ENCODE measurements at regions not wholly inside any gene's neighbourhood (a gene's known extent, or its start where the extent isn't known, plus 50 kb on each side); places are given as distances from the start of the nearest gene placed in this dataset.

DNA sequence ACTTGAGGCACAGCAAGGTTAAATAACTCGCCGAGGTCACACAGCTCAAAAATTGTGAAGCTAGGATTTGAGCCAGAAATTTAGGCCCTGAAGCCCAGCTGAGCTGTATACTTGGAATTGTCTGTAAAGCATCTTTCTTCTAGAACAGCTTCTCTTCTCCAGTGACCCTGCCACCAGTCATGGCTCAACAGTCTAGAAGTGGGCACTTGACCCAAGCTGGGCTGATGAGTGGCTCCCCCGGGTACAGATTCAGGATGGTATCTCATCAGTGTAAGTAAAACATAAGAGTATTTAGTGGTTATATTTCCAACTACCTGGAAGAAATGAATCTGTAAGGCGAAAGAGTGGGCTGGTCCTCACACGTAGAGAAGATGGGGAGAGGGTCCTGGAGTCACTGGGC is 243.9 kb upstream of the GPR26 start:
- no peaks in the 10 kb centered on the region for H3K36me3 ChIP-seq (ENCODE audit: control insufficient read depth, insufficient read depth, low read length)
- 0% methylated on average over 5 of the region's 5 CpGs for WGBS (ENCODE audit: insufficient coverage, low coverage, missing lambda C conversion rate)
- no peaks in the 10 kb centered on the region for H3K9me3 ChIP-seq (replicated peaks; ENCODE audit: control insufficient read depth, insufficient read depth, low read depth, low read length)
- no peaks in the 10 kb centered on the region for H3K9me1 ChIP-seq (ENCODE audit: control insufficient read depth, insufficient read depth, low read length)
- no peak overlapping the region for H3K4me2 ChIP-seq (ENCODE audit: insufficient read depth, low read length)
- H3K27me3 ChIP-seq (ENCODE audit: control insufficient read depth in 2 of 2, insufficient read depth in 2 of 2, low read length in 2 of 2), result peaks cover 0 to 9% of the 10 kb centered on the region in 2 experiments; a peak in 2 of 5 replicates
- no peak for DNase-seq (ENCODE audit: extremely low read depth in 1 of 4, low spot score in 3 of 4)
- ChIA-PET CTCF (ENCODE audit: low intra/inter-chr PET ratio) (no interaction called here), POLR2A (no interaction called here)
- in situ Hi-C loops (cut with MboI) (no loop called here), intact Hi-C loops (cut with micrococcal nuclease) (no loop called here)
- H3K9ac ChIP-seq (ENCODE audit: insufficient read depth in 1 of 2, low read depth in 2 of 2, low read length in 2 of 2), result no peak overlapping the region
- FAIRE-seq, result no peak
- H3K27ac ChIP-seq (ENCODE audit: extremely low read depth, low read depth, low read length), result no peak overlapping the region
- no peaks in the 10 kb centered on the region for H3K4me1 ChIP-seq (replicated peaks in 1 of 2; ENCODE audit: control insufficient read depth in 2 of 2, insufficient read depth in 2 of 2, low read length in 2 of 2)
- H3K4me3 ChIP-seq, result no peak overlapping the region
- H4K20me1 ChIP-seq (replicated peaks; ENCODE audit: control insufficient read depth, insufficient read depth, low read length), result no peaks in the 10 kb centered on the region
- BruUV-seq (replicated peaks), result no TSS peak
- no peak for ATAC-seq
- no peak overlapping the region for H2AFZ ChIP-seq (ENCODE audit: low read depth, low read length)
- H3K79me2 ChIP-seq (ENCODE audit: control insufficient read depth, insufficient read depth, low read length), result no peaks in the 10 kb centered on the region
- TF ChIP-seq ZNF133 (CRISPR knock-in tag; IDR thresholded peaks at IDR 0.05) (no peak), CGGBP1 (CRISPR knock-in tag; IDR thresholded peaks at IDR 0.05) (no peak), ZBTB11 (CRISPR knock-in tag; IDR thresholded peaks at IDR 0.05) (no peak), STAT6 (CRISPR knock-in tag; IDR thresholded peaks at IDR 0.05) (no peak), TEAD4 (IDR thresholded peaks at IDR 0.05; ENCODE audit: low read length) (no peak), TEAD4 (CRISPR knock-in tag; IDR thresholded peaks at IDR 0.05; ENCODE audit: borderline replicate concordance) (no peak), SMARCA5 (IDR thresholded peaks at IDR 0.05) (no peak), ZFX (CRISPR knock-in tag; IDR thresholded peaks at IDR 0.05) (no peak), CTBP1 (IDR thresholded peaks at IDR 0.05; ENCODE audit: borderline replicate concordance) (no peak), DMBX1 (CRISPR knock-in tag; IDR thresholded peaks at IDR 0.05; ENCODE audit: borderline replicate concordance) (no peak), SIN3A (IDR thresholded peaks at IDR 0.05; ENCODE audit: borderline replicate concordance in 2 of 2, control insufficient read depth in 1 of 2, low read depth in 2 of 2, low read length in 2 of 2) (no peak), ESRRA (IDR thresholded peaks at IDR 0.05; ENCODE audit: borderline replicate concordance, low read depth) (no peak), JUN (IDR thresholded peaks at IDR 0.05; ENCODE audit: borderline replicate concordance, low read depth, low read length) (no peak), JUN (CRISPR knock-in tag; IDR thresholded peaks at IDR 0.05; ENCODE audit: borderline replicate concordance) (no peak), ZNF695 (CRISPR knock-in tag; IDR thresholded peaks at IDR 0.05) (no peak), TCF7L2 (IDR thresholded peaks at IDR 0.05; ENCODE audit: low read depth, low read length) (no peak), TFAM (CRISPR knock-in tag; conservative IDR thresholded peaks at IDR 0.05) (no peak), GATAD2A (IDR thresholded peaks at IDR 0.05) (no peak)
